Sigmoid colon (tissue), 4 donors: ENCODE measurements at regions not wholly inside any gene's neighbourhood (a gene's known extent, or its start where the extent isn't known, plus 50 kb on each side); places are given as distances from the start of the nearest gene placed in this dataset.

Experiments
- CTCF ChIP-seq, 4 experiments: fragments of 450-650 bp in 3 of 4; fragments of 200-600 bp in 1 of 4; IDR thresholded peaks; one replicate each; pipeline ENCODE4 v1.5.1; 2016 to 2019; ENCODE audit warnings: antibody characterized with exemption in 4 of 4, mild to moderate bottlenecking in 3 of 4, moderate library complexity in 2 of 4
- EP300 ChIP-seq, 4 donors: sonication (generic); formaldehyde crosslinking; IDR thresholded peaks; one replicate each; pipeline ENCODE4 v1.6.1; 2017; ENCODE audit warnings: antibody characterized with exemption in 4 of 4
- POLR2A ChIP-seq, 2 donors: fragments of 450-650 bp; IDR thresholded peaks; one replicate each; pipeline ENCODE4 v1.6.1; 2016; ENCODE audit warnings: antibody characterized with exemption in 2 of 2, mild to moderate bottlenecking in 2 of 2, moderate library complexity in 2 of 2

- TF ChIP-seq EP300 (IDR thresholded peaks at IDR 0.05) = no peak
- no peak for TF ChIP-seq CTCF (IDR thresholded peaks at IDR 0.05)
- TF ChIP-seq POLR2A (IDR thresholded peaks at IDR 0.05) = no peak
Observed at GRCh38 chr2:42914314-42914713, 121.9 kb upstream of the HAAO start.
